DMS153 (cell line): ENCODE measurements at regions not wholly inside any gene's neighbourhood (a gene's known extent, or its start where the extent isn't known, plus 50 kb on each side); places are given as distances from the start of the nearest gene placed in this dataset.

ENCODE experiments used
- DNase-seq: peaks from one replicate; lab custom pipeline; 2025; lab: John Stamatoyannopoulos, UW

- DNase-seq, result no peak
These were observed 1528.7 kb downstream of the UQCRFS1 start for GRCh38 chr19:27684293-27684692.

GRCh38 chr19:27681972-27682371 is 1531.0 kb downstream of the UQCRFS1 start:
- DNase-seq, result no peak

GRCh38 chr19:27679905-27680304 is 1533.0 kb downstream of the UQCRFS1 start:
- DNase-seq, result no peak

GRCh38 chr19:27679399-27679798 is 1533.6 kb downstream of the UQCRFS1 start:
- DNase-seq, result no peak

- DNase-seq, result no peak
These were observed 1536.1 kb downstream of the UQCRFS1 start for GRCh38 chr19:27676877-27677276.

GRCh38 chr19:27676334-27676733 is 1536.6 kb downstream of the UQCRFS1 start:
- no peak for DNase-seq

- DNase-seq, result no peak
These were observed 1537.2 kb downstream of the UQCRFS1 start for GRCh38 chr19:27675771-27676170.

GRCh38 chr19:27674701-27675100 is 1538.2 kb downstream of the UQCRFS1 start:
- no peak for DNase-seq

- no peak for DNase-seq
These were observed 1539.0 kb downstream of the UQCRFS1 start for GRCh38 chr19:27673986-27674385.

GRCh38 chr19:27672309-27673047 is 1540.5 kb downstream of the UQCRFS1 start:
- no peak for DNase-seq

GRCh38 chr19:27671876-27672275 is 1541.1 kb downstream of the UQCRFS1 start:
- DNase-seq, result no peak

GRCh38 chr19:27660428-27660827 is 1552.5 kb downstream of the UQCRFS1 start:
- DNase-seq, result no peak

- no peak for DNase-seq
These were observed 1555.5 kb downstream of the UQCRFS1 start for GRCh38 chr19:27657271-27658051.

- no peak for DNase-seq
These were observed 1558.5 kb downstream of the UQCRFS1 start for GRCh38 chr19:27654266-27654990.

GRCh38 chr19:27652796-27653195 is 1560.2 kb downstream of the UQCRFS1 start:
- no peak for DNase-seq

GRCh38 chr19:27652281-27652680 is 1560.7 kb downstream of the UQCRFS1 start:
- no peak for DNase-seq

GRCh38 chr19:27647423-27647822 is 1565.5 kb downstream of the UQCRFS1 start:
- no peak for DNase-seq

GRCh38 chr19:27635401-27635800 is 1577.5 kb downstream of the UQCRFS1 start:
- DNase-seq, result no peak

- DNase-seq, result no peak
These were observed 1594.9 kb downstream of the UQCRFS1 start for GRCh38 chr19:27618006-27618405.

GRCh38 chr19:27580906-27581305 is 1632.0 kb downstream of the UQCRFS1 start:
- DNase-seq, result no peak
